Ovary (tissue), 7 donors: ENCODE measurements at regions not wholly inside any gene's neighbourhood (a gene's known extent, or its start where the extent isn't known, plus 50 kb on each side); places are given as distances from the start of the nearest gene placed in this dataset.

Experiments
- DNase-seq, 5 donors: peaks; one replicate each; pipeline ENCODE4 v3.0.0-alpha.2; 2019 to 2020
- H3K27ac ChIP-seq, 2 donors: fragments of 200-600 bp; one replicate each; pipeline versions ENCODE4 v1.5.1 to v1.8.0; 2019 to 2022
- H3K27me3 ChIP-seq: fragments of 200-600 bp; one replicate; pipeline ENCODE4 v1.8.0; 2022
- H3K36me3 ChIP-seq: fragments of 200-600 bp; sonication (generic); one replicate; pipeline ENCODE4 v1.5.1; 2019
- H3K4me1 ChIP-seq: one replicate; pipeline ENCODE4 v1.8.1; 2013; ENCODE audit warnings: mild to moderate bottlenecking, moderate library complexity; ENCODE audit not compliant: insufficient read depth
- H3K4me3 ChIP-seq: fragments of 200-600 bp; sonication (generic); one replicate; pipeline ENCODE4 v1.5.1; 2017
- H3K9me3 ChIP-seq, 2 donors: fragments of 200-600 bp in 1 of 2; sonication (generic) in 1 of 2; one replicate each; pipeline versions ENCODE4 v1.5.1 to v1.8.1; 2013 to 2019; ENCODE audit warnings: mild to moderate bottlenecking in 1 of 2, moderate library complexity in 1 of 2
- CTCF ChIP-seq, 3 donors: fragments of 450-650 bp in 2 of 3; fragments of 200-600 bp in 1 of 3; IDR thresholded peaks; one replicate each; pipeline versions ENCODE4 v1.5.1 to v1.8.0; 2016 to 2022; ENCODE audit warnings: antibody characterized with exemption in 3 of 3, mild to moderate bottlenecking in 1 of 3
- EP300 ChIP-seq: sonication (generic); formaldehyde crosslinking; IDR thresholded peaks from one replicate; pipeline ENCODE4 v1.6.1; 2017; ENCODE audit warnings: antibody characterized with exemption
- POLR2A ChIP-seq: fragments of 450-650 bp; IDR thresholded peaks from one replicate; pipeline ENCODE4 v1.6.1; 2017; ENCODE audit warnings: antibody characterized with exemption, mild to moderate bottlenecking, moderate library complexity
- WGBS, 3 donors: extraction: QIAGEN DNeasy Blood & Tissue Kit in 1 of 3; methylation state at CpG; one replicate each; pipeline versions ENCODE4 v1.1.5 to v1.1.7; 2013 to 2017; 5-methylcytosine and 5-hydroxymethylcytosine counted together
- intact Hi-C, 4 donors: fragments of 100-400 bp; cut with DNase I; formaldehyde crosslinking; loops; one replicate each; pipeline versions ENCODE4 v1.11.0 to v1.15.1; 2022 to 2023
- donor health status: DM: no; HTN: no; CAD: no; lungs with moderate emphysema.
- donor health status: DM: no; HTN: no; CAD: no.
- donor health status: Bipolar disorder and iron deficiency.
- donor health status: DM: no; HTN: no; CAD: no.
- donor health status: DM: yes; HTN: yes; CAD: no.

DNA sequence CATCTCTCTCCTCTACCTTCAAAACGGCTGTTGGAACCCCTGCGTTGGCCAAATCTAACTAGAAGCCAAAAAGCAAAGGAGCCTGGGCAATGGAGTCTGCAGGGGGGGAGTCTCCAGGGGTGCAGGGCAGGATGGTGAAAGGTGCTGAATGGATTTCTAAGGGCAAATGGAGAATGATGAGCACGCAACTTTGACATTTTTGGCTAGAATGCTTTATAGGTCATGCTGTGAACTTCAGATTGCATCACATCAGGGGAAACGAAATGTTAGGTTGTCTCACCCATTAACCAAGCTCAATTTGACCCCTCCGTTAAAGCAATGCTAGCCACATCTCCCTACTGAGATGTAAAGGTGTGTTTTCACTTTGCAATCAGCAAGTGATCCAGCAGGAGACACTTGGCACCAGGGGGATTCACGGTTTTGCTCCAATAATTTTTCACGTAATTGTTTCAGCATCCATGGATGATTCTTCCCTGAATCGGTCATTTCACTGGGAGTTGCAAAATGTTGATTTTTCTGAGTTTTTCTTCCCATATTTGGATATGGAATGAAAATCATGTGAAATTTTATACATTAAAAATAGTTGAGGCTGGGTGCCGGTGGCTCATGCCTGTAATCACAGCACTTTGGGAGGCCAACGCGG, 78.0 kb upstream of the MDM1 start:
- Histone ChIP-seq H3K9me3 (no peaks in the 10 kb centered on the region), H3K4me3 (no peak overlapping the region), H3K4me1 (peaks cover 8% of the 10 kb centered on the region), H3K27me3 (no peaks in the 10 kb centered on the region), H3K27ac (no peak overlapping the region), H3K36me3 (no peaks in the 10 kb centered on the region)
- DNase-seq, result no peak
- 81 to 91% (median 82%) methylated on average over 11 of the region's 11 CpGs for WGBS, 3 donors
- intact Hi-C loops, result no loop called here
- TF ChIP-seq EP300, result no peak
- no peak for TF ChIP-seq CTCF (IDR thresholded peaks at IDR 0.05)
- TF ChIP-seq POLR2A, result no peak

- H3K36me3 ChIP-seq, result no peaks in the 10 kb centered on the region
- no peaks in the 10 kb centered on the region for H3K27me3 ChIP-seq
- intact Hi-C loops, result no loop called here
- DNase-seq, result no peak
- H3K27ac ChIP-seq, result no peak overlapping the region
- TF ChIP-seq CTCF (IDR thresholded peaks at IDR 0.05) (no peak), EP300 (no peak), POLR2A (no peak)
- H3K9me3 ChIP-seq, result no peaks in the 10 kb centered on the region
- H3K4me3 ChIP-seq, result no peak overlapping the region
- WGBS, 3 donors, result 87 to 94% (median 91%) methylated on average over 9 of the region's 9 CpGs
- H3K4me1 ChIP-seq, result peaks cover 2% of the 10 kb centered on the region
Observed at GRCh38 chr12:68411371-68411770, 79.2 kb upstream of the MDM1 start.

GRCh38 chr12:68414988-68415387, 82.8 kb upstream of the MDM1 start:
- H3K4me3 ChIP-seq, result no peak overlapping the region
- no peaks in the 10 kb centered on the region for H3K9me3 ChIP-seq
- WGBS, 3 donors, result 67 to 82% (median 67%) methylated on average over 2 of the region's 2 CpGs
- DNase-seq, result no peak
- intact Hi-C loops, result no loop called here
- H3K27me3 ChIP-seq, result no peaks in the 10 kb centered on the region
- peaks cover 2% of the 10 kb centered on the region for H3K4me1 ChIP-seq
- H3K27ac ChIP-seq, result no peak overlapping the region
- H3K36me3 ChIP-seq, result no peaks in the 10 kb centered on the region
- no peak for TF ChIP-seq CTCF (IDR thresholded peaks at IDR 0.05)
- TF ChIP-seq EP300, result no peak
- no peak for TF ChIP-seq POLR2A

- H3K36me3 ChIP-seq, result no peaks in the 10 kb centered on the region
- no peaks in the 10 kb centered on the region for H3K9me3 ChIP-seq
- peaks cover 5% of the 10 kb centered on the region for H3K4me1 ChIP-seq
- intact Hi-C loops, result no loop called here
- H3K4me3 ChIP-seq, result no peak overlapping the region
- 97 to 99% (median 98%) methylated on average over 6 of the region's 6 CpGs for WGBS, 3 donors
- H3K27me3 ChIP-seq, result no peaks in the 10 kb centered on the region
- H3K27ac ChIP-seq, result no peak overlapping the region
- TF ChIP-seq CTCF (IDR thresholded peaks at IDR 0.05), result no peak
- TF ChIP-seq EP300, result no peak
- no peak for TF ChIP-seq POLR2A
- no peak for DNase-seq
Observed at GRCh38 chr12:68416350-68416749, 84.2 kb upstream of the MDM1 start.
